Islet precursor cell (in vitro differentiated cells): ENCODE measurements at regions not wholly inside any gene's neighbourhood (a gene's known extent, or its start where the extent isn't known, plus 50 kb on each side); places are given as distances from the start of the nearest gene placed in this dataset.
A peak's percentile ranks its signal among the peaks of the same experiment; 100 is the strongest.

ENCODE experiments used
- DNase-seq: peaks from one replicate; pipeline ENCODE4 v3.0.0-alpha.2; 2018

GRCh38 chr4:176443646-176444409 lies 124.1 kb downstream of the SPCS3 start:
- no peak for DNase-seq

GRCh38 chr4:176444741-176445140 lies 125.0 kb downstream of the SPCS3 start:
- no peak for DNase-seq

GRCh38 chr4:176448761-176449160 lies 129.0 kb downstream of the SPCS3 start:
- peak; percentile 50 for DNase-seq

- no peak for DNase-seq
Measured at GRCh38 chr4:176451443-176451842, 131.7 kb downstream of the SPCS3 start.

- DNase-seq = no peak
Measured at GRCh38 chr4:176453079-176453478, 133.3 kb downstream of the SPCS3 start.

GRCh38 chr4:176453658-176454057 lies 133.9 kb downstream of the SPCS3 start:
- no peak for DNase-seq

GRCh38 chr4:176464748-176465147 lies 145.0 kb downstream of the SPCS3 start:
- DNase-seq = no peak

- no peak for DNase-seq
Measured at GRCh38 chr4:176467001-176467400, 147.2 kb downstream of the SPCS3 start.

- DNase-seq = no peak
Measured at GRCh38 chr4:176469546-176469945, 149.8 kb downstream of the SPCS3 start.

- DNase-seq = no peak
Measured at GRCh38 chr4:176470671-176471070, 150.9 kb downstream of the SPCS3 start.

- no peak for DNase-seq
Measured at GRCh38 chr4:176475067-176475466, 155.3 kb downstream of the SPCS3 start.

- DNase-seq = peak; percentile 79
Measured at GRCh38 chr4:176478076-176478475, 158.3 kb downstream of the SPCS3 start.

- no peak for DNase-seq
Measured at GRCh38 chr4:176479767-176480166, 160.0 kb downstream of the SPCS3 start.

- no peak for DNase-seq
Measured at GRCh38 chr4:176482972-176483371, 163.2 kb downstream of the SPCS3 start.

- DNase-seq = no peak
Measured at GRCh38 chr4:176484301-176484984, 164.7 kb downstream of the SPCS3 start.

- DNase-seq = no peak
Measured at GRCh38 chr4:176489001-176489400, 169.2 kb downstream of the SPCS3 start.

GRCh38 chr4:176492646-176493302 lies 173.0 kb downstream of the SPCS3 start:
- no peak for DNase-seq

- no peak for DNase-seq
Measured at GRCh38 chr4:176498617-176499256, 179.0 kb downstream of the SPCS3 start.

GRCh38 chr4:176499518-176499917 lies 179.8 kb downstream of the SPCS3 start:
- no peak for DNase-seq

- DNase-seq = no peak
Measured at GRCh38 chr4:176500894-176501293, 181.1 kb downstream of the SPCS3 start.

GRCh38 chr4:176504118-176504517 lies 184.4 kb downstream of the SPCS3 start:
- DNase-seq = no peak

- DNase-seq = no peak
Measured at GRCh38 chr4:176507845-176508533, 188.2 kb downstream of the SPCS3 start.
